ENCODE measurements at regions not wholly inside any gene's neighbourhood (a gene's known extent, or its start where the extent isn't known, plus 50 kb on each side); places are given as distances from the start of the nearest gene placed in this dataset.

- H3K4me3 ChIP-seq (ENCODE audit: low read depth, low read length), result no peak overlapping the region
- TF ChIP-seq CTCF (conservative IDR thresholded peaks at IDR 0.05; ENCODE audit: low read depth, low read length), result no peak
- no peak for DNase-seq (ENCODE audit: low read depth)
Measured at GRCh38 chr3:188083011-188083410, 70.9 kb upstream of the LPP start.

- TF ChIP-seq CTCF (conservative IDR thresholded peaks at IDR 0.05; ENCODE audit: low read depth, low read length), result no peak
- no peak for DNase-seq (ENCODE audit: low read depth)
- H3K4me3 ChIP-seq (ENCODE audit: low read depth, low read length), result no peak overlapping the region
Measured at GRCh38 chr3:188084752-188085583, 69.0 kb upstream of the LPP start.

DNA sequence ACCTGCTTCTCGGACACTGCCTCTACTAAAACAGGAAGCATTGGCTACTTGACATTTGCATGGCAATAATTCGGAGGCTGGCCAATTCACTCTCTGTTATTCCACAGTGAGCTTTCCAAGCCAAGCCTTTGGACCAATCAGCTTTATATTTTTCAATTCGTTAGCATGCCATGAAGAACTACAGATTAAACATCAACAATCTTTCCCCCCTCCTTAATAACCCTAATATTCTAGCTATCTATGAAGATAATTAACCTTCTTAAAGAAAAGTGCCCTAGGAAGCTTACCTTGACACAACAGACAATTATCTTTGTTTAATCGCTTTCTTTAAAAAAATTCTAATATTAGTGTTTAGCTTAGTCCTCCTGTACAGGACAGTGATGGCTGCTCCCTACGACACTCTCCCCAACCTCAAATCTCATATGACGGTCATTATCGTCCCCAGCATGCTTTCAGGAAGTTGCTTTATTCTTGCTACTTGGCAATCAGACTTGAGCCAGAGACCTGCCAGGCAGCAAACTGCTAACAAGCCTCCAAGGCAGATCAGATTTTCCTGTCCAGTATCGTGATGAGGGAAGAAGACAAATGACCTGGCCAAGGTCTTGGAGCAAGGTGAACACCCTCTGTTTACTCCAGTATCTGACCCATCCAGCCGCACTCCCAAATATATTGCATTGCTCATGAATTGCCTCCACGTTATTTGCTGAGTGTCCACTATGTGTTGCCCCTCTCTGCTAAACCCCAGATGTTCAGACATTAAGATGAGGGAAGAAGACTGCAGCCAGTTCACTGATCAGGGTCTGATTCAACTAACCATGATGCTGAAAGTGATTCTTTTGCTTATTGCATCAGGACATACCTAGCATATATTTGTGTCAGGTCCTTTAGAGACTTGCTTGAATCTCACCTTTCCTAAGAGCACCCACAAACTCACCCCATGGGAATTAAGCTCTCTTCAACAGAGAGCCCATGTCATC lies 68.1 kb upstream of the LPP start:
- no peak for TF ChIP-seq CTCF (conservative IDR thresholded peaks at IDR 0.05; ENCODE audit: low read depth, low read length)
- H3K4me3 ChIP-seq (ENCODE audit: low read depth, low read length), result no peak overlapping the region
- no peak for DNase-seq (ENCODE audit: low read depth)

- no peak overlapping the region for H3K4me3 ChIP-seq (ENCODE audit: low read depth, low read length)
- DNase-seq (ENCODE audit: low read depth), result no peak
- TF ChIP-seq CTCF (conservative IDR thresholded peaks at IDR 0.05; ENCODE audit: low read depth, low read length), result no peak
Measured at GRCh38 chr3:188088948-188089685, 64.8 kb upstream of the LPP start.

DNA sequence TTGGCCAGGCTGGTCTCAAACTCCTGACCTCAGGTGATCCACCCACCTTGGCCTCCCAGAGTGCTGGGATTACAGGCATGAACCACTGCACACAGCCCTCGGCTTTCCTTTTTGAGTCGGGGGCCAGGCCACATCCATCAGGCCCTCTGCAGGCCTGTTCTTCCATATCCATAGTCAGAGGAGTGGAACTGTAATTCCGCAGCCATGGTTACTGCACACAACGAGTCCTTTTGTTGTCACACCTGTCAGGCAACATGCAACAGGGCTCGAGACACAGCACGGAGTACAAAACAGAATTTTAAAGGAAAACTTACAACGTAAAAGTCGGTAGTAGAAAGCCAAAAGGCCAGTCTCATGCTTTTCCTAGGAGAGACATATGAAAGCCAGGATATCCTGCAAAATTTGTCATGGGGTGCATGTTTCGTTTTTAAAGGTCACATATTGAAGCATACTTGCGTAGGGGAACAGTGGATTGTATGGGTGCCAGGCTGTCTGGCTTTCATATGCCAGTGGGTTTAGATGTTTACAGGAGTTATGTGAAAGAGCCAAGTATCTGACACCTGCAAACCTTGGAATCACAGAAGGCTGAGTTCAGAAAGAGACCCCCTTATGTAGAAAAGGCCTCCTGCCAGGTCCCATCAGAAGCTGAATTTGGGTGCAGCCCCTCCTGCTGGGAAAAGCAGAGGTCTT lies 63.2 kb upstream of the LPP start:
- no peak for DNase-seq (ENCODE audit: low read depth)
- TF ChIP-seq CTCF (conservative IDR thresholded peaks at IDR 0.05; ENCODE audit: low read depth, low read length), result no peak
- H3K4me3 ChIP-seq (ENCODE audit: low read depth, low read length), result no peak overlapping the region

DNA sequence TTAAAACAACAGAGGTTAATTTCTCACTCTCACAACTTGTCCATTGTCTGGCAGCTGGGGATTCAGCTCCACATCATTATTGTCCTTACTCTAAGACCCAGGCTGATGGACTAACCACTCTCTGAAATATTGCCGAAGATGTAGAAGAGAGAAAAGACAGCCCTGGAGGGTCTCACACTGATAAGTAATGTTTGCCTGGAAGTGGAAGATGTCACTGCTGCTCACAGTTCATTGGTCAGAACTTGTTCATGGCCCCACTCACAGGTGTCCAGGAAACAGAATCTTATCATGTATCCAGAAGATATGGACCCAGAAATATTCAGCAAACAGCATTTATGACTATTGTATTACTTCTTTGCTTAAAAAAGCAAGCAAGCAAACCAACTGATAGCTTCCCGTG lies 62.2 kb upstream of the LPP start:
- no peak for TF ChIP-seq CTCF (conservative IDR thresholded peaks at IDR 0.05; ENCODE audit: low read depth, low read length)
- H3K4me3 ChIP-seq (ENCODE audit: low read depth, low read length), result no peak overlapping the region
- no peak for DNase-seq (ENCODE audit: low read depth)
